ENCODE measurements at regions not wholly inside any gene's neighbourhood (a gene's known extent, or its start where the extent isn't known, plus 50 kb on each side); places are given as distances from the start of the nearest gene placed in this dataset.

GRCh38 chr14:97368049-97368448 is 570.9 kb downstream of the VRK1 start:
- Mint-ChIP-seq H3K4me1 (ENCODE audit: low read depth) (no peaks in the 10 kb centered on the region), H3K9me3 (no peaks in the 10 kb centered on the region), H3K27me3 (ENCODE audit: low read depth) (no peaks in the 10 kb centered on the region), H3K36me3 (ENCODE audit: low read depth) (no peaks in the 10 kb centered on the region), H3K27ac (no peak overlapping the region), H3K4me3 (no peak overlapping the region)
- intact Hi-C loops (cut with micrococcal nuclease): no loop called here
- no peak for DNase-seq
- CTCF ChIA-PET: no interaction called here

GRCh38 chr14:97368900-97369564 is 571.9 kb downstream of the VRK1 start:
- CTCF ChIA-PET: no interaction called here
- H3K9me3 Mint-ChIP-seq: no peaks in the 10 kb centered on the region
- no peaks in the 10 kb centered on the region for H3K27me3 Mint-ChIP-seq (ENCODE audit: low read depth)
- no peaks in the 10 kb centered on the region for H3K4me1 Mint-ChIP-seq (ENCODE audit: low read depth)
- intact Hi-C loops (cut with micrococcal nuclease): no loop called here
- no peak for DNase-seq
- no peak overlapping the region for H3K27ac Mint-ChIP-seq
- H3K36me3 Mint-ChIP-seq (ENCODE audit: low read depth): no peaks in the 10 kb centered on the region
- no peak overlapping the region for H3K4me3 Mint-ChIP-seq

GRCh38 chr14:97369901-97370300 is 572.7 kb downstream of the VRK1 start:
- CTCF ChIA-PET: no interaction called here

GRCh38 chr14:97376310-97376709 is 579.1 kb downstream of the VRK1 start:
- H3K27me3 Mint-ChIP-seq (ENCODE audit: low read depth): no peaks in the 10 kb centered on the region
- no peak for DNase-seq
- CTCF ChIA-PET: no interaction called here
- peaks cover 37% of the 10 kb centered on the region for H3K4me1 Mint-ChIP-seq (ENCODE audit: low read depth)
- H3K4me3 Mint-ChIP-seq: no peak overlapping the region
- intact Hi-C loops (cut with micrococcal nuclease): no loop called here
- H3K9me3 Mint-ChIP-seq: no peaks in the 10 kb centered on the region
- H3K36me3 Mint-ChIP-seq (ENCODE audit: low read depth): no peaks in the 10 kb centered on the region
- no peak overlapping the region for H3K27ac Mint-ChIP-seq

More at GRCh38 chr14:97369901-97370300, 572.7 kb downstream of the VRK1 start:
- peaks cover 2% of the 10 kb centered on the region for H3K4me1 Mint-ChIP-seq (ENCODE audit: low read depth)
- intact Hi-C loops (cut with micrococcal nuclease): no loop called here
- no peaks in the 10 kb centered on the region for H3K36me3 Mint-ChIP-seq (ENCODE audit: low read depth)
- no peaks in the 10 kb centered on the region for H3K9me3 Mint-ChIP-seq
- H3K27ac Mint-ChIP-seq: no peak overlapping the region
- no peak for DNase-seq
- H3K4me3 Mint-ChIP-seq: no peak overlapping the region
- H3K27me3 Mint-ChIP-seq (ENCODE audit: low read depth): no peaks in the 10 kb centered on the region

- CTCF ChIA-PET: no interaction called here
- H3K27ac Mint-ChIP-seq: no peak overlapping the region
- H3K9me3 Mint-ChIP-seq: no peaks in the 10 kb centered on the region
- no peaks in the 10 kb centered on the region for H3K36me3 Mint-ChIP-seq (ENCODE audit: low read depth)
- no peak overlapping the region for H3K4me3 Mint-ChIP-seq
- H3K4me1 Mint-ChIP-seq (ENCODE audit: low read depth): peaks cover 41% of the 10 kb centered on the region
- H3K27me3 Mint-ChIP-seq (ENCODE audit: low read depth): no peaks in the 10 kb centered on the region
- intact Hi-C loops (cut with micrococcal nuclease): no loop called here
- DNase-seq: no peak
Observed at GRCh38 chr14:97377550-97377949, 580.4 kb downstream of the VRK1 start.

GRCh38 chr14:97379091-97379531 is 581.9 kb downstream of the VRK1 start:
- CTCF ChIA-PET: interaction anchor here (1.2 to 1.3 kb wide), 2 partner anchors 17 to 35 kb away, joined by 3 read pairs; no protein-coding TSS in a partner anchor
- peak; percentile 30 for DNase-seq
- Mint-ChIP-seq H3K27me3 (ENCODE audit: low read depth) (no peaks in the 10 kb centered on the region), H3K9me3 (no peaks in the 10 kb centered on the region), H3K36me3 (ENCODE audit: low read depth) (no peaks in the 10 kb centered on the region), H3K27ac (no peak overlapping the region), H3K4me1 (ENCODE audit: low read depth) (peaks cover 41% of the 10 kb centered on the region), H3K4me3 (no peak overlapping the region)
- intact Hi-C loops (cut with micrococcal nuclease): no loop called here

- H3K27me3 Mint-ChIP-seq (ENCODE audit: low read depth): no peaks in the 10 kb centered on the region
- peak overlapping the region; percentile 16 for H3K27ac Mint-ChIP-seq
- H3K9me3 Mint-ChIP-seq: no peaks in the 10 kb centered on the region
- CTCF ChIA-PET: no interaction called here
- intact Hi-C loops (cut with micrococcal nuclease): loop anchor here (1.0 to 10.0 kb wide), 4 partner anchors 29 to 196 kb away; no protein-coding TSS in a partner anchor
- DNase-seq: peak; percentile 86
- peaks cover 39% of the 10 kb centered on the region for H3K4me1 Mint-ChIP-seq (ENCODE audit: low read depth)
- no peaks in the 10 kb centered on the region for H3K36me3 Mint-ChIP-seq (ENCODE audit: low read depth)
- H3K4me3 Mint-ChIP-seq: no peak overlapping the region
Observed at GRCh38 chr14:97380539-97380941, 583.4 kb downstream of the VRK1 start.

GRCh38 chr14:97381309-97381708 is 584.1 kb downstream of the VRK1 start:
- intact Hi-C loops (cut with micrococcal nuclease): loop anchor here (10.0 kb wide), 1 partner anchor 197 kb away; no protein-coding TSS in a partner anchor
- Mint-ChIP-seq H3K4me3 (no peak overlapping the region), H3K9me3 (no peaks in the 10 kb centered on the region), H3K4me1 (ENCODE audit: low read depth) (peaks cover 39% of the 10 kb centered on the region), H3K27ac (peak overlapping the region; percentile 16), H3K36me3 (ENCODE audit: low read depth) (no peaks in the 10 kb centered on the region), H3K27me3 (ENCODE audit: low read depth) (no peaks in the 10 kb centered on the region)
- DNase-seq: peak; percentile 14
- CTCF ChIA-PET: no interaction called here

- H3K4me3 Mint-ChIP-seq: no peak overlapping the region
- DNase-seq: no peak
Observed at GRCh38 chr14:97382616-97383226, 585.5 kb downstream of the VRK1 start.

GRCh38 chr14:97385727-97386126 is 588.5 kb downstream of the VRK1 start:
- H3K36me3 Mint-ChIP-seq (ENCODE audit: low read depth): no peaks in the 10 kb centered on the region
- H3K9me3 Mint-ChIP-seq: no peaks in the 10 kb centered on the region
- H3K4me1 Mint-ChIP-seq (ENCODE audit: low read depth): peaks cover 21% of the 10 kb centered on the region
- CTCF ChIA-PET: no interaction called here
- no peak overlapping the region for H3K27ac Mint-ChIP-seq
- no peaks in the 10 kb centered on the region for H3K27me3 Mint-ChIP-seq (ENCODE audit: low read depth)
- intact Hi-C loops (cut with micrococcal nuclease): loop anchor here (10.0 kb wide), 1 partner anchor 201 kb away; no protein-coding TSS in a partner anchor
- H3K4me3 Mint-ChIP-seq: no peak overlapping the region
- DNase-seq: no peak

More at GRCh38 chr14:97382616-97383226, 585.5 kb downstream of the VRK1 start:
- H3K4me1 Mint-ChIP-seq (ENCODE audit: low read depth): peaks cover 46% of the 10 kb centered on the region
- intact Hi-C loops (cut with micrococcal nuclease): loop anchor here (10.0 kb wide), 1 partner anchor 198 kb away; no protein-coding TSS in a partner anchor
- CTCF ChIA-PET: interaction anchor here (0.6 kb wide), 1 partner anchor 169 kb away, joined by 3 read pairs; no protein-coding TSS in a partner anchor
- H3K36me3 Mint-ChIP-seq (ENCODE audit: low read depth): no peaks in the 10 kb centered on the region
- no peaks in the 10 kb centered on the region for H3K9me3 Mint-ChIP-seq
- no peaks in the 10 kb centered on the region for H3K27me3 Mint-ChIP-seq (ENCODE audit: low read depth)
- H3K27ac Mint-ChIP-seq: no peak overlapping the region

GRCh38 chr14:97387252-97387874 is 590.2 kb downstream of the VRK1 start:
- intact Hi-C loops (cut with micrococcal nuclease): loop anchor here (10.0 kb wide), 1 partner anchor 203 kb away; no protein-coding TSS in a partner anchor
- Mint-ChIP-seq H3K9me3 (no peaks in the 10 kb centered on the region), H3K27me3 (ENCODE audit: low read depth) (no peaks in the 10 kb centered on the region), H3K27ac (no peak overlapping the region), H3K4me1 (ENCODE audit: low read depth) (peaks cover 13% of the 10 kb centered on the region), H3K36me3 (ENCODE audit: low read depth) (no peaks in the 10 kb centered on the region), H3K4me3 (no peak overlapping the region)
- no peak for DNase-seq
- CTCF ChIA-PET: interaction anchor here (0.7 to 0.8 kb wide), 2 partner anchors 59 to 745 kb away, joined by 3 to 4 read pairs; no protein-coding TSS in a partner anchor

- Mint-ChIP-seq H3K36me3 (ENCODE audit: low read depth) (no peaks in the 10 kb centered on the region), H3K9me3 (no peaks in the 10 kb centered on the region), H3K4me1 (ENCODE audit: low read depth) (peaks cover 13% of the 10 kb centered on the region), H3K27ac (no peak overlapping the region), H3K4me3 (no peak overlapping the region), H3K27me3 (ENCODE audit: low read depth) (no peaks in the 10 kb centered on the region)
- DNase-seq: no peak
- CTCF ChIA-PET: no interaction called here
- intact Hi-C loops (cut with micrococcal nuclease): loop anchor here (10.0 kb wide), 1 partner anchor 204 kb away; no protein-coding TSS in a partner anchor
Observed at GRCh38 chr14:97388408-97388807, 591.2 kb downstream of the VRK1 start.

Data from activated naive CD4-positive, alpha-beta T cell treated with anti-CD3 and anti-CD28 coated beads for 36 hours (primary cell).